PC-3 (cell line): ENCODE measurements at regions not wholly inside any gene's neighbourhood (a gene's known extent, or its start where the extent isn't known, plus 50 kb on each side); places are given as distances from the start of the nearest gene placed in this dataset.

Experiments used
- ATAC-seq: fragments of 200-7000 bp; cut with Tn5 transposase; 2 replicates; pipeline ENCODE4 v1.9.1; 2020; ENCODE audit warnings: mild to moderate bottlenecking, moderate library complexity
- BruUV-seq: library from RNA; stranded (reverse); fragments of 400-500 nt; replicated peaks from 2 replicates; lab custom pipeline; 2021; lab: Mats Ljungman, UMichigan
- CTCF ChIA-PET: fragments of 300-600 bp; sonication (Branson Sonifier 250); formaldehyde crosslinking; loops from one replicate; lab custom pipeline; 2022; ENCODE audit warnings: antibody characterized with exemption; lab: Charles Lee
- POLR2A ChIA-PET: fragments of 300-600 bp; sonication (Branson Sonifier 250); formaldehyde crosslinking; loops from one replicate; lab custom pipeline; 2022; ENCODE audit warnings: antibody characterized with exemption; ENCODE audit not compliant: unreplicated experiment; lab: Charles Lee
- DNase-seq: peaks from one replicate; pipeline ENCODE4 v3.0.0-alpha.2; 2015
- H2AFZ ChIP-seq: fragments of 300-600 bp; sonication (generic); 2 replicates; pipeline ENCODE4 v1.6.0; 2016; ENCODE audit warnings: antibody characterized with exemption, low read length
- H3F3A ChIP-seq: fragments of 300-600 bp; sonication (generic); one replicate; pipeline ENCODE4 v1.6.0; 2017; ENCODE audit warnings: antibody characterized with exemption, low read length, control low read depth, mild to moderate bottlenecking; ENCODE audit not compliant: unreplicated experiment
- H3K27ac ChIP-seq: fragments of 300-600 bp; sonication (generic); 2 replicates; pipeline ENCODE4 v1.5.1; 2016; ENCODE audit warnings: mild to moderate bottlenecking, low read length
- H3K27me3 ChIP-seq: fragments of 300-600 bp; sonication (generic); 2 replicates; pipeline ENCODE4 v1.6.1; 2016; ENCODE audit warnings: low read length, mixed read lengths
- H3K36me3 ChIP-seq: fragments of 300-600 bp; sonication (generic); 2 replicates; pipeline ENCODE4 v1.6.1; 2016; ENCODE audit warnings: low read depth, mixed run types, low read length, mixed read lengths
- H3K4me1 ChIP-seq: fragments of 300-600 bp; sonication (generic); 2 replicates; pipeline ENCODE4 v1.5.1; 2016; ENCODE audit warnings: low read length; ENCODE audit not compliant: insufficient read depth
- H3K4me2 ChIP-seq: fragments of 300-600 bp; sonication (generic); 2 replicates; pipeline ENCODE4 v1.6.0; 2016; ENCODE audit warnings: low read length
- H3K4me3 ChIP-seq: fragments of 300-600 bp; sonication (generic); 2 replicates; pipeline ENCODE4 v1.5.1; 2016; ENCODE audit warnings: mild to moderate bottlenecking, low read length, mixed read lengths
- H3K79me2 ChIP-seq: fragments of 300-600 bp; sonication (generic); 2 replicates; pipeline ENCODE4 v1.6.1; 2017; ENCODE audit warnings: low read length, mixed read lengths
- H3K9ac ChIP-seq: fragments of 300-600 bp; sonication (generic); 2 replicates; pipeline ENCODE4 v1.6.0; 2016; ENCODE audit warnings: mild to moderate bottlenecking, low read length
- H3K9me2 ChIP-seq: fragments of 300-600 bp; sonication (generic); replicated peaks from 2 replicates; pipeline ENCODE4 v1.6.1; 2016; ENCODE audit warnings: mixed run types, low read length, mixed read lengths
- H3K9me3 ChIP-seq: fragments of 300-600 bp; sonication (generic); 2 replicates; pipeline ENCODE4 v1.6.1; 2016; ENCODE audit warnings: low read length, mixed read lengths
- H4K20me1 ChIP-seq: fragments of 300-600 bp; sonication (generic); 2 replicates; pipeline ENCODE4 v1.6.1; 2016; ENCODE audit warnings: low read length, mixed read lengths
- EZH2 ChIP-seq: fragments of 300-600 bp; sonication (generic); IDR thresholded peaks from one replicate; pipeline ENCODE4 v1.6.1; 2017; ENCODE audit warnings: antibody characterized with exemption, mild to moderate bottlenecking, low read length; ENCODE audit not compliant: unreplicated experiment
- EZH2phosphoT487 ChIP-seq: fragments of 300-600 bp; sonication (generic); IDR thresholded peaks from 2 replicates; pipeline ENCODE4 v1.6.1; 2018; ENCODE audit warnings: mild to moderate bottlenecking, antibody characterized with exemption, low read length, borderline replicate concordance
- intact Hi-C: fragments of 100-400 bp; cut with micrococcal nuclease; formaldehyde crosslinking; loops from 2 replicates; pipeline ENCODE4 v1.9.0; 2023
- TF ChIP-seq, protein P1 (sequence below): fragments of 300-600 bp; sonication (generic); conservative IDR thresholded peaks from 2 replicates; pipeline ENCODE4 v1.5.1; 2017; ENCODE audit warnings: antibody characterized with exemption, low read depth, mild to moderate bottlenecking, low read length

DNA sequence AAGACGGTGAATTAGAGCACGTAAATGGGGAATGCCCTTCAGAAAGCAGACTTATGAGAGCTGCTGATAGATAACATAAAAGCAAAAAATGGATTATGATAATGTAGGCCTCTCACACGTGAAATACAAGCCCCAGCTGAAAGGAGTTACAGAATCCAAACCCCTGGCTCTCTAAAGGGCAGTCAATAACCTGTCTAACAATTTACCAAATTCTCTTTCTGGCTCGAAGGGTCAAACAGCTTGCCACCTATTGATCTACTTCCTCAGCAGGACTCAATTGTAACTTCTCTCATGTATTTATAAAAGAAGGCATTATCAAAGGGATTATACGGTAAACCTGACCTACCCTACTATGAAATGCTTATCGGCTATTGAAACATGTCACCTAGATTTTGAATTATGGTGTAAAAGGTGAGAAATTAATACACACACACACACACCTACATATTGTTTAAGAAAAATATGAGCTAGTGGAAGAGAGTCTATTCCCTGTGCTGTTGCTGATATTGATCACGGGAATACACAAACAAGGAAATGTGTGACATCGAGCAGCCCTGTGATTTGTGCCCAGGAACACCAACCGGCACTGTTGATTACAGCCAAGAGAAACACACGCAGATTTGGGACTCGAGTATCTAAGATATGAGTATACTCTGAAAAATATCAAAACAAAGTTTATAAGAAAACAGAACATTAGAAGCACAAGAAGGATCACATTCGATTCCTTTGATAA is 135.6 kb upstream of the NEBL start:
- H3K27me3 ChIP-seq: no peaks in the 10 kb centered on the region
- no peak overlapping the region for H3K9ac ChIP-seq
- no peak overlapping the region for H3K4me2 ChIP-seq
- no peaks in the 10 kb centered on the region for H3K9me2 ChIP-seq
- BruUV-seq: no TSS peak
- no peaks in the 10 kb centered on the region for H3K79me2 ChIP-seq
- H2AFZ ChIP-seq: no peak overlapping the region
- no peaks in the 10 kb centered on the region for H3F3A ChIP-seq
- intact Hi-C loops: no loop called here
- TF ChIP-seq EZH2phosphoT487 (no peak), EZH2 (no peak)
- TF ChIP-seq, protein P1, sequence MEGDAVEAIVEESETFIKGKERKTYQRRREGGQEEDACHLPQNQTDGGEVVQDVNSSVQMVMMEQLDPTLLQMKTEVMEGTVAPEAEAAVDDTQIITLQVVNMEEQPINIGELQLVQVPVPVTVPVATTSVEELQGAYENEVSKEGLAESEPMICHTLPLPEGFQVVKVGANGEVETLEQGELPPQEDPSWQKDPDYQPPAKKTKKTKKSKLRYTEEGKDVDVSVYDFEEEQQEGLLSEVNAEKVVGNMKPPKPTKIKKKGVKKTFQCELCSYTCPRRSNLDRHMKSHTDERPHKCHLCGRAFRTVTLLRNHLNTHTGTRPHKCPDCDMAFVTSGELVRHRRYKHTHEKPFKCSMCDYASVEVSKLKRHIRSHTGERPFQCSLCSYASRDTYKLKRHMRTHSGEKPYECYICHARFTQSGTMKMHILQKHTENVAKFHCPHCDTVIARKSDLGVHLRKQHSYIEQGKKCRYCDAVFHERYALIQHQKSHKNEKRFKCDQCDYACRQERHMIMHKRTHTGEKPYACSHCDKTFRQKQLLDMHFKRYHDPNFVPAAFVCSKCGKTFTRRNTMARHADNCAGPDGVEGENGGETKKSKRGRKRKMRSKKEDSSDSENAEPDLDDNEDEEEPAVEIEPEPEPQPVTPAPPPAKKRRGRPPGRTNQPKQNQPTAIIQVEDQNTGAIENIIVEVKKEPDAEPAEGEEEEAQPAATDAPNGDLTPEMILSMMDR: no peak
- POLR2A ChIA-PET: no interaction called here
- CTCF ChIA-PET: no interaction called here
- no peaks in the 10 kb centered on the region for H4K20me1 ChIP-seq
- DNase-seq: no peak
- no peak overlapping the region for H3K27ac ChIP-seq
- ATAC-seq: no peak
- no peak overlapping the region for H3K4me3 ChIP-seq
- H3K9me3 ChIP-seq: no peaks in the 10 kb centered on the region
- H3K4me1 ChIP-seq: peaks cover 6% of the 10 kb centered on the region; the same call in 1 of the 2 replicates
- H3K36me3 ChIP-seq: no peaks in the 10 kb centered on the region

DNA sequence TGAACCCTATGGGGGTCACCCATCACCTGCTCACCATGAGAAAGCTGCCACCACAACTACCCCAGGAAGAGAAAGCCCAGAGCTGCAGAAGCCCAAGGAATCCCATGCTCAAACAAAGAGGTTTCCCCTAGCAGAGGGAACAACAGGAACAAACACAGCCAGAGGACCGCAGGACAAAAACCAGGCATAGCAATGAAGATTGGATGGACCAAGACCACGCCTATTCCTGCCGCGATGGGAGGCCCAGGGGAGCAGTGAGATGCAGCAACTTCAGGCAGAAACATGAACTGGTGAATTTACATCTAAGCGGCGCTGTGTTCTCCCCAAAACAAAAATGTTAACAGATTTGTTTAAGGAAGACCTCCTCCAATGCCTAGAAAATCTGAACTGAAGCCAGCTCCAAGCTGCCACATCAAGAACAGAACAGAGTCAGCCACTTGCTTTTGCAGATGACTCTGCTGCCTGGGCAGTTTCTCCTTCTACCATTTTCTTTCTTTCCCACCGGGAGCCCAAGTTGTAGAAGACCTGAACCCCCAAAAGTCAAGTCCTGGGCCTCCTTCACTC is 134.2 kb upstream of the NEBL start:
- BruUV-seq: no TSS peak
- no peak for ATAC-seq
- CTCF ChIA-PET: no interaction called here

More for the DNA sequence above, 134.2 kb upstream of the NEBL start:
- H3K4me2 ChIP-seq: no peak overlapping the region
- H3K9me3 ChIP-seq: no peaks in the 10 kb centered on the region
- no peak overlapping the region for H3K27ac ChIP-seq
- H3K36me3 ChIP-seq: no peaks in the 10 kb centered on the region
- POLR2A ChIA-PET: no interaction called here
- DNase-seq: no peak
- no peaks in the 10 kb centered on the region for H4K20me1 ChIP-seq
- H3K4me3 ChIP-seq: no peak overlapping the region
- H3K79me2 ChIP-seq: no peaks in the 10 kb centered on the region
- no peaks in the 10 kb centered on the region for H3K27me3 ChIP-seq
- intact Hi-C loops: no loop called here
- TF ChIP-seq, protein P1: no peak
- TF ChIP-seq EZH2phosphoT487 (no peak), EZH2 (no peak)
- H3F3A ChIP-seq: no peaks in the 10 kb centered on the region
- no peak overlapping the region for H3K9ac ChIP-seq
- H3K4me1 ChIP-seq: peaks cover 6% of the 10 kb centered on the region; the same call in 1 of the 2 replicates
- no peak overlapping the region for H2AFZ ChIP-seq
- no peaks in the 10 kb centered on the region for H3K9me2 ChIP-seq
